Lower leg skin (tissue), 4 donors: ENCODE measurements at regions not wholly inside any gene's neighbourhood (a gene's known extent, or its start where the extent isn't known, plus 50 kb on each side); places are given as distances from the start of the nearest gene placed in this dataset.

Experiments used
- DNase-seq, 2 donors: peaks; one replicate each; pipeline ENCODE4 v3.0.0-alpha.2; 2019; ENCODE audit warnings: low spot score in 2 of 2
- H3K4me3 ChIP-seq: fragments of 200-600 bp; sonication (generic); 2 replicates; pipeline ENCODE4 v1.5.1; 2017; ENCODE audit warnings: mild to moderate bottlenecking, low read depth; ENCODE audit not compliant: poor library complexity, severe bottlenecking
- POLR2A ChIP-seq, 2 donors: fragments of 450-650 bp; IDR thresholded peaks; one replicate each; pipeline ENCODE4 v1.6.1; 2016 to 2017; ENCODE audit warnings: antibody characterized with exemption in 2 of 2, mild to moderate bottlenecking in 1 of 2, moderate library complexity in 1 of 2
- WGBS, 2 donors: methylation state at CpG; one replicate each; pipeline ENCODE4 v1.1.5; 2018; 5-methylcytosine and 5-hydroxymethylcytosine counted together
- intact Hi-C: fragments of 100-400 bp; cut with DNase I; formaldehyde crosslinking; loops from one replicate; pipeline ENCODE4 v1.15.0; 2023; ENCODE audit warnings: low total_unique reads
- TF ChIP-seq, protein P1 (sequence below), 3 donors: fragments of 450-650 bp; IDR thresholded peaks; one replicate each; pipeline ENCODE4 v1.5.1; 2016; ENCODE audit warnings: antibody characterized with exemption in 3 of 3, mild to moderate bottlenecking in 3 of 3, moderate library complexity in 2 of 3

GRCh38 chr2:176395273-176395854 is 126.1 kb downstream of the MTX2 start:
- DNase-seq = no peak
- intact Hi-C loops = no loop called here
- WGBS, 2 donors = 78 to 81% methylated on average over 3 of the region's 3 CpGs
- TF ChIP-seq, protein P1, sequence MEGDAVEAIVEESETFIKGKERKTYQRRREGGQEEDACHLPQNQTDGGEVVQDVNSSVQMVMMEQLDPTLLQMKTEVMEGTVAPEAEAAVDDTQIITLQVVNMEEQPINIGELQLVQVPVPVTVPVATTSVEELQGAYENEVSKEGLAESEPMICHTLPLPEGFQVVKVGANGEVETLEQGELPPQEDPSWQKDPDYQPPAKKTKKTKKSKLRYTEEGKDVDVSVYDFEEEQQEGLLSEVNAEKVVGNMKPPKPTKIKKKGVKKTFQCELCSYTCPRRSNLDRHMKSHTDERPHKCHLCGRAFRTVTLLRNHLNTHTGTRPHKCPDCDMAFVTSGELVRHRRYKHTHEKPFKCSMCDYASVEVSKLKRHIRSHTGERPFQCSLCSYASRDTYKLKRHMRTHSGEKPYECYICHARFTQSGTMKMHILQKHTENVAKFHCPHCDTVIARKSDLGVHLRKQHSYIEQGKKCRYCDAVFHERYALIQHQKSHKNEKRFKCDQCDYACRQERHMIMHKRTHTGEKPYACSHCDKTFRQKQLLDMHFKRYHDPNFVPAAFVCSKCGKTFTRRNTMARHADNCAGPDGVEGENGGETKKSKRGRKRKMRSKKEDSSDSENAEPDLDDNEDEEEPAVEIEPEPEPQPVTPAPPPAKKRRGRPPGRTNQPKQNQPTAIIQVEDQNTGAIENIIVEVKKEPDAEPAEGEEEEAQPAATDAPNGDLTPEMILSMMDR (IDR thresholded peaks at IDR 0.05) = no peak
- TF ChIP-seq POLR2A (IDR thresholded peaks at IDR 0.05) = no peak
- no peak overlapping the region for H3K4me3 ChIP-seq

- no peak for DNase-seq
- intact Hi-C loops = no loop called here
- TF ChIP-seq POLR2A (IDR thresholded peaks at IDR 0.05) = no peak
- TF ChIP-seq, protein P1 (IDR thresholded peaks at IDR 0.05) = no peak
- no peak overlapping the region for H3K4me3 ChIP-seq
- WGBS, 2 donors = 44 to 90% methylated on average over 2 of the region's 2 CpGs
Measured at GRCh38 chr2:176398243-176399073, 129.2 kb downstream of the MTX2 start.

DNA sequence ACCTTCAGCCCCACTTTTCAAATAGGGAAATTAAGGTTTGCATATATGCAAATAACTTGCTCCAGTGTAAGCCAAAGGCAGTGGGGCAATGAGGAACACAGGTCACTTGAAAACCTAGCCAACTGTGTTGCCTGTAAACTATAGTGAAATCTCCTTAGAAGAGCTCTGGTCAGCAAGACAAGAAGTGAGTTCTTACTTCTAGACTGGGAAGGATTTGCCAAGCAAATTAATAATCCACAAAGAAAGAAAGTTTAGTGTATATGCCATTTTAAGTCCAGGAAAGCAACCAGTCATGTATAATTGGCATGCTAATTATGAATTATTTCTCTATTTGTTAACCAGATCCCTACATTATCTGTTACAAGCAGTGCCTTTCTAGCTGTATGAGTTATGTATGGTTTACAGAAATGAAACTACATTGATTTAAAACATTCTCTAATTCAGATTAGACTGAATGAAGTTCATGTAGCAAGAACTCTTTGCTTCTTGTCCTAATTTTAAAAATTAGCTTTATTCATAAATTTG is 129.9 kb downstream of the MTX2 start:
- no peak for TF ChIP-seq POLR2A (IDR thresholded peaks at IDR 0.05)
- TF ChIP-seq, protein P1 (IDR thresholded peaks at IDR 0.05) = no peak
- DNase-seq = no peak
- H3K4me3 ChIP-seq = no peak overlapping the region
- intact Hi-C loops = no loop called here

DNA sequence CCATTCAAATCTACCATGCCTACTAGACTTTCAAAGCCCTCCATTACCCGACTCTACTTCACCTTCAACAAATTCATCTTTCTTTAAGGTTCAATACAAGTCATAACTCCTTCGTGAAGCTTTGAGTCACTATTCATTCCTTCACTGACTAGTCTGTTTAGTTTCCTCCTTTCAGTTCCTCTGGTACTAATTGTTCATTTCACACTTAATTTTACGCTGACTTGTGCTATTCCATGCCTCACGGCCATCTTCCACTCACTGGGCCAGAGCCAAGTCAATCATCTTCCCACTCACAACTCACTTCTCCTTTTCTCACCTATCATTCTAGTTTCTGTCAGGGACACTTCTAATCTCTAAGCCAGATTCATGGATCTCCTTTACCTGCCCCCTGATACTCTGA is 136.2 kb downstream of the MTX2 start:
- intact Hi-C loops = no loop called here
- no peak overlapping the region for H3K4me3 ChIP-seq
- WGBS, 2 donors = 59% methylated on average over 4 of the region's 4 CpGs; no CpG with 5 or more reads in 1 of the 2 donors
- TF ChIP-seq, protein P1 (IDR thresholded peaks at IDR 0.05) = no peak
- TF ChIP-seq POLR2A (IDR thresholded peaks at IDR 0.05) = no peak
- no peak for DNase-seq

DNA sequence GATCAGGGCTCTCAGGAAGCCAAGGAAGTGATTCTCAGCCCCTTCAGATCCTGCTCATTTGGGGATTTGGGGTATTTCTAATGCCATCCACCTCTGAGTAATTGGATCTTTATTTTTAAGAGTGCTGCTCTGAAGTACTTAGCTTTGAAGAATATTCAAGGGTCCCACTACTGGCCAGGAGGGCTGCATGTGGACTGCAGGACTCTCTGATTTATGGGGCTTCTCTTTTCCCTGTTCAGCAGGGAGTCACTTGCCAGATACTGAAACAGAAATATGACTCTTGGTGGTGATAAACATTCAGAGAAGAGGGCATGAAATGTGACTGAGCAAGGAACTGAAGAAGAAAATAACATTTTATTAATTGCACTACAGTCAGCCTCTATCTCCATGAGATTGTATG is 138.5 kb downstream of the MTX2 start:
- TF ChIP-seq, protein P1 (IDR thresholded peaks at IDR 0.05) = no peak
- TF ChIP-seq POLR2A (IDR thresholded peaks at IDR 0.05) = no peak

More for the DNA sequence above, 138.5 kb downstream of the MTX2 start:
- H3K4me3 ChIP-seq = no peak overlapping the region
- intact Hi-C loops = no loop called here
- DNase-seq = no peak
